HUDEP-2 (cell line): ENCODE measurements at regions not wholly inside any gene's neighbourhood (a gene's known extent, or its start where the extent isn't known, plus 50 kb on each side); places are given as distances from the start of the nearest gene placed in this dataset.

Experiments
- DNase-seq, 76 experiments: peaks; one replicate each; lab custom pipeline; 2025; ENCODE audit not compliant: unreplicated experiment in 76 of 76; lab: John Stamatoyannopoulos, UW

GRCh38 chr18:72102412-72102811 is 441.7 kb downstream of the CBLN2 start:
- DNase-seq, result no peak

GRCh38 chr18:72100465-72101004 is 443.6 kb downstream of the CBLN2 start:
- DNase-seq, result no peak

- DNase-seq, result no peak
Observed at GRCh38 chr18:72091369-72091768, 452.8 kb downstream of the CBLN2 start.

GRCh38 chr18:72089432-72089831 is 454.7 kb downstream of the CBLN2 start:
- no peak for DNase-seq

GRCh38 chr18:72086421-72086820 is 457.7 kb downstream of the CBLN2 start:
- peak in 3 of 76 experiments; percentile 1 to 5 (median 5) for DNase-seq

GRCh38 chr18:72075040-72075439 is 469.1 kb downstream of the CBLN2 start:
- DNase-seq, result no peak

GRCh38 chr18:72063001-72063400 is 481.1 kb downstream of the CBLN2 start:
- no peak for DNase-seq

- DNase-seq, result no peak
Observed at GRCh38 chr18:72058851-72059250, 485.3 kb downstream of the CBLN2 start.

- no peak for DNase-seq
Observed at GRCh38 chr18:72056171-72056570, 488.0 kb downstream of the CBLN2 start.

- no peak for DNase-seq
Observed at GRCh38 chr18:72041313-72042032, 502.7 kb downstream of the CBLN2 start.

GRCh38 chr18:72013427-72013850 is 530.7 kb downstream of the CBLN2 start:
- DNase-seq, result no peak

- no peak for DNase-seq
Observed at GRCh38 chr18:71998547-71999097, 545.5 kb downstream of the CBLN2 start.

- DNase-seq, result no peak
Observed at GRCh38 chr18:71995904-71996465, 548.2 kb downstream of the CBLN2 start.

GRCh38 chr18:71994273-71994672 is 549.9 kb downstream of the CBLN2 start:
- no peak for DNase-seq

GRCh38 chr18:71989616-71990015 is 554.5 kb downstream of the CBLN2 start:
- no peak for DNase-seq

GRCh38 chr18:71986351-71987050 is 557.6 kb downstream of the CBLN2 start:
- DNase-seq, result no peak

- DNase-seq, result no peak
Observed at GRCh38 chr18:71976744-71977143, 567.4 kb downstream of the CBLN2 start.

GRCh38 chr18:71966791-71967190 is 577.4 kb downstream of the CBLN2 start:
- DNase-seq, result no peak

GRCh38 chr18:71958605-71959004 is 585.5 kb downstream of the CBLN2 start:
- no peak for DNase-seq

GRCh38 chr18:71951001-71951400 is 593.1 kb downstream of the CBLN2 start:
- DNase-seq, result no peak

- no peak for DNase-seq
Observed at GRCh38 chr18:71942433-71942832, 601.7 kb downstream of the CBLN2 start.
